DOHH2 (cell line): ENCODE measurements at regions not wholly inside any gene's neighbourhood (a gene's known extent, or its start where the extent isn't known, plus 50 kb on each side); places are given as distances from the start of the nearest gene placed in this dataset.

Source experiments
- CTCF ChIP-seq: fragments of 200-600 bp; sonication (generic); IDR thresholded peaks from one replicate; pipeline ENCODE4 v1.5.1; 2014; ENCODE audit warnings: antibody characterized with exemption, mild to moderate bottlenecking, low read depth, low read length; ENCODE audit not compliant: poor library complexity, severe bottlenecking
- EZH2phosphoT487 ChIP-seq: fragments of 200-600 bp; sonication (generic); IDR thresholded peaks from 2 replicates; pipeline ENCODE4 v1.6.1; 2017; ENCODE audit warnings: borderline replicate concordance, mild to moderate bottlenecking, antibody characterized with exemption, low read length, moderate library complexity, mixed read lengths

DNA sequence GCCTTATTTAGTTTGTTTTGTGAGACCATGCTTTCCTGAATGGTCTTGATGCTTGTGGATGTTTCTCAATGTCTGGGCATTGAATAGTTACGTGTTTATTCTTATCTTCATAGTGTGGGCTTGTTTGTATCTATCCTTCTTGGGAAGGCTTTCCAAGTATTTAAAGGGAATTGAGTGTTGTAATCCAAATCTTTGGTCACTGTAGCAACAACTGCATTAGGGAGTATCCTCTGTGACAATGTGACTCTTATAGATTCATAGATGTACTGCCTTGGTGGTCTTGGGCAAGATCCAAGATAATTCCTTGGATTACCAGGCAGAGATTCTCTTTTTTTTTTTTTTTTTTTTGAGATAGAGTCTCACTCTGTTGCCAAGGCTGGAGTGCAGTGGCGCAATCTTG, 598.4 kb downstream of the CBLN4 start:
- no peak for TF ChIP-seq CTCF
- no peak for TF ChIP-seq EZH2phosphoT487
